Hematopoietic multipotent progenitor cell treated with erythropoietin and hydrocortisone succinate and interleukin-3 and kit ligand, for 4 days (in vitro differentiated cells): ENCODE measurements at regions not wholly inside any gene's neighbourhood (a gene's known extent, or its start where the extent isn't known, plus 50 kb on each side); places are given as distances from the start of the nearest gene placed in this dataset.
A peak's percentile ranks its signal among the peaks of the same experiment; 100 is the strongest.

Experiments used
- DNase-seq: peaks from one replicate; pipeline ENCODE4 v3.0.0-alpha.2; 2015

- DNase-seq, result no peak
Observed at GRCh38 chr1:112267929-112268328, 128.1 kb upstream of the CTTNBP2NL start.

- DNase-seq, result peak; percentile 7
Observed at GRCh38 chr1:112268408-112268807, 127.6 kb upstream of the CTTNBP2NL start.

DNA sequence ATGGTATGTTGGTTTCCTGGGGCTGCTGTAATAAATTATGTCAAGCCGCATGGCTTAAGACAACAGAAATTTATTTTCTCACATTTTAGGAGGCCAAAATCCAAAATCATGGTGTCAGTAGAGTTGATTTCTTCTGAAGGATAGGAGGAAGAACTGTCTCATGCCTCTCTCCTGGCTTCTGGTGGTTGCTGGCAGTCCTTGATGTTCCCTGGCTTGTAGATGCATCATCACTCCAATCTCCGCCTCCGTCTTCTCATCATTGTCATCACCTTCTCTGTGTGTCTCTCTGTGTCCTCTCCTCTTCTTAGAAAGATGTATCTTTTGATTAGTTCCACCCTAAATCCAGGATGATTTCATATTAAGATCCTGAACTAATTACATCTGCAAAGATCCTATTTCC lies 124.7 kb upstream of the CTTNBP2NL start:
- no peak for DNase-seq

DNA sequence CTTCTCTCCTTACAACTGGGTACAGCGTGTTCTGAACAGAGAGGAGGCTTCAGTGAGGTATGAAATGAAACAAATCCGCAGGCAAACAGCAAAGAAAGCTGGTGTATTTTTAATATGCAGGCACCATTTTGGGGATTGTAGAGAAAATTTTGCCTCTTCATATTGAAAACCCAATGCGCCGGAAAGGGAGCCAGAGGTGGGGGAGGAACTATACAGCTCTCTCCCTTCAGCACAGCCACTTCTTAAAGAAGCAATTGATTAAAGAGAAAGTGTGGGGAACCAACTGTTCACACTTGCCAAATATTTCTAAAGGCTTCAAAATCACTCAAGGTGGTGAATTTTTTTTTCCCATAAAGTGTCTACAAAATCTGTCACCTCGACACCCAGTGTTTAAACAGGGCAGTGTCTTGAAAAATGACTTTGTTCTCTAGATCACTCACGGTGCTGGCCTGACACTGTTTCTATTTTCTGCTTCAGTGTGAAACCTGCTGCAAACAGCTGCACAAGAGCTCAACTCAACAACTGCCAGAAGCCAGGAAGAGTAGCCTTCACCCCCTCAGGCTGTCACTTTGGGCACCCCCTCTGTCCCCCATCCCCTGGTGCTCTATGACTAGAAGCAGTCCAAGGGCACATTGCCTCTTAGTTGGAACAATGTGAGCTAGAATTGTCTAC lies 123.8 kb upstream of the CTTNBP2NL start:
- DNase-seq, result no peak

DNA sequence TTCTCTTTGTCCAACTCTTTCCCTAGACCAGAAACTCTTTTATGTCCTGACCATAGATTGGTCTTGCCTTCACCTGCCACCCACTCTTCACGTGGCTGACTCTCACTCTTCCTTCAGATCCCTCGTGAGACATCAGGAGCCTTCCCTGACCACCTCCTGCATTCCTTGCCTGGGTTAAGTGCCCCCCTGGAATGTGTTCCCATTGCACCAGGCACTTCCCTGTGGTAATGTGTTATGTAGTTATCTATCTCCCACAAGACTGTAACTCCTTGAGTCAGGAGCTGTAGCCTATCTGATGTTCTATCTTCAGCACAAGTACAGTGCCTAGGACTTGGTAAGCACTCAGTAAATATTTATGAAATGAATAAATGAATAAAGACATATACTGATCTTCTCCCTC lies 111.2 kb upstream of the CTTNBP2NL start:
- DNase-seq, result no peak

DNA sequence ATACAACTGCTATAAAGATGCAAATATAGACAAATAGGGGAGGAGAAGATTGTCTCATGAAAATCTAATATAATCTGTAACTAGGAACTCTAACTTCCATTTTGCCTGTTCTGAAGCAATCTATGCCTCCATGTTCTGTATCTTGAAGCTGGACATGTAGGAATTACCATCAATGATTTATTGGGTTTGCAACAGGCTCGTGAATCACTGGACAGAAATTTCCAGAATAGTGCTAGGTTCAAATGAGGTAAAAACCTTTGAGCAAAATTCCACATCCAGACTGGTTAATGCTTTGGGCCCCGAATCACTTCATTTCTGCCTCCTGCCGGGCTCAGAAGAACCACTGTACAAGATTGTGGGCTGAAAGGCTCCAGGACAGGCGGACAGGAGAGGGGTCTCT lies 110.7 kb upstream of the CTTNBP2NL start:
- no peak for DNase-seq

- no peak for DNase-seq
Observed at GRCh38 chr1:112285746-112286145, 110.3 kb upstream of the CTTNBP2NL start.

DNA sequence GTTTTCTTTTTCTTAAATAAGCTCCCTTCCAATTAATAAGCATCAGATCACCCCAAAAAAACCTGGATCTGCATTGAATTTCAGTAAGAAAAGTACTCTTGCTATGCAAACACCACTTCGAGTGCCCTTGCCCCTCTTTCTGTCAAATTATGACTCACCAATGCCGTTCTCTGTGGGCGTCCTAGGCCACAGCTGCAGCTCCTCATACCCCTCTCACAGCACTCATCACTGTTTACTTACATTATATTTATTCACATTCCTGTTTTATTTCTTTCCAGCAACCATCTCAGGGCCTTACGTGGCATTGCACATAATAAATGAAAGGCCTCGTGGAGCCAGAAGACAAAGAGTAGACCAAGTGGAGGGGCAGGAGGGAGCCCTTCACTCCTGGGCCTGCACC lies 99.1 kb upstream of the CTTNBP2NL start:
- no peak for DNase-seq

DNA sequence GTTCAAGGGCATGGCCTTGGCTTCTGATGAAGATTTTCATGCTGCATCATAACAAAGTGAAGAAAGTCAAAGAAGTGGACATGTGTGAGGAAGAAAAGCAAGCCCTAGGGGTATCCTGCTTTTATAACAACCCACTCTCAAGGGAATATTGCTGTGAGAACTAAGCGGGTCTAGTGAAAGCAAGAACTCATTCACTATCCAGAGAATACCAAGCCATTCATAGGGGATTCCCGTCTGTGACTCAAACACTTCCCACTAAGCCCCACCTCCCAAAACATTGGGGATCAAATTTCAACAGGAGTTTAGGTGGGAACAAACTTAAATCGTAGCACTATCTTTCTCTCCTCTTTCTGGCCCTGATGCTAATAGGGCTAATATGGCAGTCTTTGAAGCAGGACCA lies 98.5 kb upstream of the CTTNBP2NL start:
- DNase-seq, result no peak

DNA sequence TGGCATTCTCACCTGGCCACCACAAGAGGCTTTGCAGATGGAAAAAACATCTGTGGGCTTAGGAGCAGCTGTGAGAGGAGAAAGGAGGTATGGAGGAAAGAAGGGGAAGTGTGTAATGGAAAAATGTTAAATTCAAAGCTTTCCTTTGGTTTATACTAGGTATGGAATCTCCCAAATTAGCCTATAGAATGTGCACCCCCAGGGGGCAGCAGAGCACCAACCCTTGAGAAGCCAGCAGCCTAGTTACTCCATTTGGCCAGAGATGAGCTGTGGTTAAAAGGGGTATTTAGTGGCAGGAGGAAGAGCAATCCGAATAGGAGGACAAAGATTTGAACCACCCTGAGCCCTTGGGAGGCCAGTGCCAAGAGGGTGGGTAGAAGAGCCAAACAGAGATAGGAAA lies 97.5 kb upstream of the CTTNBP2NL start:
- peak; percentile 72 for DNase-seq

DNA sequence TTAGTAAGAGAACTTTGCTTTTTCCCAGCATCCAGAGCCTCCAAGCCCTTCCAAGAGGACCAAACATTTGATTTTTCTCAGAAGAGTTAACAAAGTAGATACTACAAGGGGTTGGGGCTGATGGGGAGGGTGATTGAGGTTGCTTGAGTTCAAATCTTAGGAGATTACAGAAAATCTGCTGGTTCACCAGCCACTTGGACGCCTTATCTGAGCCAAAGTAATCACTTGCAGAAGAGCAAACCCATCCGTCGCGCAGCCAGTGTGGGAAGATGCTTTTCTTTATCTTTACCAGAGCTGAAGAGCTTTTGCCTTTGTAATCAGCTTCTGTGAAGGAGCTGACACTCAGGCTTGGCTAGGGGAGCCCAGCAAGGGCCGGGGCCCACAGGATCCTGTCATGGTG lies 91.9 kb upstream of the CTTNBP2NL start:
- DNase-seq, result no peak

DNA sequence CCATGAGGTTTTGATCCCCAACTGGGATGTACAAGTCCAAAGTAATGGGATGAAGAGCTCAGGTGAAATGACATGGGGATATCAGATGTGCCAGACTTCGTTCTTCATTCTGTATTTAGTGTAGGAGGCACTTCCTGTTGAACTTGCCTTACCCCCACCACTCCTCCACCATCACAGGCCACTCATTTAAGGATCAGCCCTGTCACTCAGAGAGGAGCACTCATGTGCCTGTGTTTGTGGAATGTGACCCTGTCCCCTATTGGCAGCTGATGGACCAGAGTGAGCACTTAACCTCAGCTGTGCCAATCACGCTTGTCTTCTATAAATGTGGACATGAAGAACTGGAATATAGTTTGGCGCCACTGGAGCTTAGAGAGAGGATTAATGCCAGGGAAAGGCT lies 91.4 kb upstream of the CTTNBP2NL start:
- DNase-seq, result no peak

DNA sequence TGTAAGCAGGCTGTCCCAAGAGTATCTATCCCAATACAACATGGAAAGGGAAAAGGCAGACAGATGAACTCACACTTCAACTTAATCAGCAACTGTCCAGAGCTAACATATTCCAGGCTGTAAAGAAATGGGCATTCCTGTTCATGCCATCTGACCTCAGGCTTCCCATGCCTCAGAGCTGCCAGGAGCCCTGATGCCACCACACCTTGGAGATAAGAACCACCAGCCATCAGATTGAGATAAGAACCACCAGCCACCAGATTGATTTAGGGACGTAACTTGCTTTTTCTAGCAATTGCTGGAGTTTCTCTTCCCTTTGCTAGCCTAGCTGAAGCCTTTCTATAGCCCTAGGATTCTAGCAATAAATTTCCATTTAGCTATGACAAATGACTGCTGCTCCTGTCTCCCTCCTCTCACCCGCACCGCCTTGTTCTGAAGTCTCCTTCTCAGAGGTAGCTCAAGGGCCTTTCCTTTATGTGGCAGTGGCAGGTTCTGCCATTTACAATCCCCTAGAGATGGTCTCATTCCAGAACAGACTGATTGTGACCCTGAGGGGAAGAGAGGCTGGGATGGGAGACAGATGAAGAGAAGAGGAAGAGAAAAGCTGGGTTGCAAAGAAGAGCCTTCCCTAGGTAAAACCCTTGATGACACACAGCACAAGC lies 88.0 kb upstream of the CTTNBP2NL start:
- DNase-seq, result no peak

GRCh38 chr1:112308716-112309115 lies 87.3 kb upstream of the CTTNBP2NL start:
- no peak for DNase-seq

DNA sequence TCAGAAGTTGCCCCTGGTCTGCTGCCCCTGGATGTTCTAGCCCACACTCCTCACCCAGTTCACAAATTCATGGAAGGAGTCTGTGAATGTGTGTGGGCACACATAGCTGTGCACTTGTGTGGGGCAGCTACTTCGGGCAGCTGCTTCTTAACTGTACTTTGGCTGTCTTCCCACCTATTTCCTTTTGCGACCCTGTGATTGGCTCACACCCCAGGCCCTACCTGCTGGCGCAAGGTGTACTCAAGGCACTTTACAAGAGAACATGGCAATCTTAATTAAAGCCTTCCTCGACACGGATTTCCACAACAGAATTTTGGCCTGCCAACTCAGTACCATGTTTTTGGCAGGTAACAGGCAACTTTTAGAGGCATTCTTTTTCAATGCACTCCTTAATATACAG lies 86.5 kb upstream of the CTTNBP2NL start:
- DNase-seq, result no peak

GRCh38 chr1:112312315-112312714 lies 83.7 kb upstream of the CTTNBP2NL start:
- no peak for DNase-seq

DNA sequence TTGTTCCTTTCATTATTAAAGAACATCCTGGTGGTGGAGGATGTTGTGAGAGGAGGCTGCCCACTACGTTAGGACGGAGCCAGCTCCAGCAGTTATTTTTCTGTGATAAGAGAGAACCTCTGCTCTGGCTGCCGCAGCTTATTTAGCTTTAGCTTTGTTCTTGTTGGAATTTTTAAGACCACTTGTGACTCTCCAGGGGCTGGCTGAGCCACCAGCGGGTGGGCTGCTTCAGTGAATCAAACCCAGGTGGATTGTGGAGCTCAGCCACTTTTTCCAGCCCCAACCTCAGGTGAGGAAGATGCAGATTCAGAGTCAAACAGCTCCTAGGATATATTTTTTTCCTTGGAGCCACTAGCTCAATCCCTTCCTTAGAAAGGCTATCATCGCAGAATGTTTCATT lies 83.1 kb upstream of the CTTNBP2NL start:
- DNase-seq, result no peak

DNA sequence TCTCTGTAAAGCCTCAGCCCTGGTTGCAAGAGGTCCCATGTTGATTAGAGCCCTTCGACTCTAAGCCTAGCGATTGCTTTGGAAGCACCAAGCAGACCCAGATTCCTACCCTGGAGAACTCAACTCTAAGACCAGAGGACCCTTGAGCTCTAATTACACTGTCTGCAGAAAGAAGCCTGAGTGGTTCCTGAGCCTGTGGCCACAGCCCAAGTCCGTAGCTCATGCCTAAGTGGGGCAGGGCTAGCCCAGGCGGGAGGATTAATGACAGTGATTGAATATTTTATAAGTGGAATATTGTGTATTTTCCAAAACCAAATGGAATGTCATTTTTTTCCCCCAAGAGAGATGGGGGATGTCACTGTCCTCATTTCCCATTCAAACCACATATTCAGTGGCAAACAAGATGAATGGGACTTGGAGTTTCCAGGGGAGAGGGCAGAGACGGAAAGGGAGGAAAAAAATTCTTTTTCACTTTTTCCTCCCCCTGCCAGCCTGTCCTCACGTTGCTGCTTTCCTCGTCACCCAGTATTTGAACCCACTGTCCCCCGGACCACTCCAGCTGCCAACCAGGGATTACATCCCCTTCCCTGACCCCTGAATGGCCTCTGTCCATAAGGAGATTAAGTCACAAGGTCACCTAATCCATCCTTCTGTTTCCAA lies 79.6 kb upstream of the CTTNBP2NL start:
- DNase-seq, result no peak

- DNase-seq, result no peak
Observed at GRCh38 chr1:112317140-112317539, 78.9 kb upstream of the CTTNBP2NL start.

GRCh38 chr1:112317611-112318062 lies 78.4 kb upstream of the CTTNBP2NL start:
- no peak for DNase-seq

GRCh38 chr1:112318263-112318662 lies 77.8 kb upstream of the CTTNBP2NL start:
- DNase-seq, result no peak

- no peak for DNase-seq
Observed at GRCh38 chr1:112318698-112319370, 77.2 kb upstream of the CTTNBP2NL start.

DNA sequence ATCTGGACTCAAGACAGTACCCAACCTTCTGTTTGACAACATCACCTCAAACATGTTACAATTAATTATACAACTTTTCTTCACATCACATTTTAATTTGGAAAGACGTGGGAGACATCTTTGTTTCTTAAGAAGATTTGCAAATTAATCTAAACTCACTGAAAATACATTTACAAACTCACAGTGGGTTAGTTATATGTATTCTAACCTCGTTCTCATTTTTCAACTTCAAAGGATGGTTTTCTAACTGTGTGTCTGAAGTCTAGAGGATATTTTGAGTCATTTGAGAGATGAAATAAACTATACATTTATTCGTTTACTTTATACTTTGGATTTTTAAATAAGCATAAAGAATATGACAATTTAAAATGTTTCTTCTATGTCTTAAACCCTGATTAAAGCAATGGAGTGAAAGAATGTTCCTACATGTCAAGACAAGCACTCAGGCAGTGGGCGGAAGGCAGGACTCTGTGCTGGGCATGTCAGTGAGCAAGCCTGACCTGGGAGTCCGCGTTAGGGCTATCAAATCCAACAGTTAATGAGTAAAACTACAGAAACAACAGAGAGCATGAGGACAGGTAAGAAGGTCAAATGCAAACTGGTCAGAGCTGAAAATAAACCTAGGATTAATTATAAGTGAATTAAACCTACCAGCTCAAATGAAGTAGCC lies 76.5 kb upstream of the CTTNBP2NL start:
- no peak for DNase-seq
